Right lobe of liver (tissue), 6 donors: ENCODE measurements at regions not wholly inside any gene's neighbourhood (a gene's known extent, or its start where the extent isn't known, plus 50 kb on each side); places are given as distances from the start of the nearest gene placed in this dataset.

Source experiments
- ATAC-seq, 4 donors: fragments of 200-7000 bp; cut with Tn5 transposase; one replicate each; pipeline ENCODE4 v1.9.1; 2020; ENCODE audit warnings: mild to moderate bottlenecking in 4 of 4, moderate library complexity in 4 of 4
- DNase-seq, 3 donors: peaks; one replicate each; pipeline ENCODE4 v3.0.0-alpha.2; 2020
- H3K27ac ChIP-seq, 3 donors: fragments of 200-600 bp; one replicate each; pipeline ENCODE4 v1.8.0; 2022
- H3K27me3 ChIP-seq, 2 donors: fragments of 200-600 bp; one replicate each; pipeline ENCODE4 v1.8.0; 2022
- H3K36me3 ChIP-seq, 4 donors: fragments of 200-600 bp; sonication (generic) in 1 of 4; one replicate each; pipeline versions ENCODE4 v1.5.1 to v1.8.0; 2017 to 2022; ENCODE audit warnings: control low read depth in 1 of 4
- H3K4me1 ChIP-seq, 4 donors: fragments of 200-600 bp; sonication (generic) in 1 of 4; one replicate each; pipeline versions ENCODE4 v1.5.1 to v1.8.0; 2017 to 2022; ENCODE audit warnings: control low read depth in 1 of 4
- H3K4me3 ChIP-seq, 3 donors: fragments of 200-600 bp; one replicate each; pipeline ENCODE4 v1.8.0; 2022
- H3K9me3 ChIP-seq, 4 donors: fragments of 200-600 bp; sonication (generic) in 1 of 4; one replicate each; pipeline versions ENCODE4 v1.5.1 to v1.8.0; 2017 to 2022; ENCODE audit warnings: control low read depth in 1 of 4
- CTCF ChIP-seq, 4 donors: fragments of 200-600 bp in 3 of 4; fragments of 450-650 bp in 1 of 4; IDR thresholded peaks; one replicate each; pipeline versions ENCODE4 v1.5.1 to v1.8.0; 2016 to 2022; ENCODE audit warnings: antibody characterized with exemption in 4 of 4, mild to moderate bottlenecking in 2 of 4
- POLR2A ChIP-seq: fragments of 450-650 bp; IDR thresholded peaks from one replicate; pipeline ENCODE4 v1.6.1; 2017; ENCODE audit warnings: antibody characterized with exemption, mild to moderate bottlenecking
- WGBS: methylation state at CpG from one replicate; pipeline ENCODE4 v1.1.6; 2018; ENCODE audit warnings: low coverage, low lambda C conversion rate; ENCODE audit not compliant: insufficient coverage; ENCODE audit errors: missing lambda C conversion rate; 5-methylcytosine and 5-hydroxymethylcytosine counted together
- intact Hi-C, 2 donors: fragments of 100-400 bp; cut with DNase I; formaldehyde crosslinking; loops; one replicate each; pipeline versions ENCODE4 v1.11.2 to v1.14.1; 2022
- donor health status: DM: no; HTN: yes; CAD: no.
- donor health status: DM: no; HTN: no; CAD: no.
- donor health status: DM: no; HTN: no; CAD: no.
- donor health status: DM: no; HTN: yes; CAD: no.
- donor health status: DM: no; HTN: yes; CAD: no.

- TF ChIP-seq CTCF (IDR thresholded peaks at IDR 0.05) (no peak), POLR2A (no peak)
- ATAC-seq (no peak), DNase-seq (no peak)
- no peaks in the 10 kb centered on the region for H3K27me3 ChIP-seq
- H3K4me3 ChIP-seq, result no peak overlapping the region
- no peaks in the 10 kb centered on the region for H3K36me3 ChIP-seq
- no peaks in the 10 kb centered on the region for H3K4me1 ChIP-seq
- no peaks in the 10 kb centered on the region for H3K9me3 ChIP-seq
- H3K27ac ChIP-seq, result no peak overlapping the region
- intact Hi-C loops, result no loop called here
- 83% methylated on average over 10 of the region's 10 CpGs for WGBS
These were observed 240.2 kb upstream of the SEMA6A start for GRCh38 chr5:116814626-116815385.

- intact Hi-C loops, result no loop called here
- Histone ChIP-seq H3K27ac (no peak overlapping the region), H3K9me3 (no peaks in the 10 kb centered on the region), H3K36me3 (no peaks in the 10 kb centered on the region), H3K27me3 (no peaks in the 10 kb centered on the region), H3K4me3 (no peak overlapping the region), H3K4me1 (no peaks in the 10 kb centered on the region)
- ATAC-seq, result no peak
- no peak for DNase-seq
- TF ChIP-seq POLR2A, result no peak
- 28% methylated on average over 2 of the region's 2 CpGs for WGBS
These were observed 239.3 kb upstream of the SEMA6A start for GRCh38 chr5:116813906-116814305.

DNA sequence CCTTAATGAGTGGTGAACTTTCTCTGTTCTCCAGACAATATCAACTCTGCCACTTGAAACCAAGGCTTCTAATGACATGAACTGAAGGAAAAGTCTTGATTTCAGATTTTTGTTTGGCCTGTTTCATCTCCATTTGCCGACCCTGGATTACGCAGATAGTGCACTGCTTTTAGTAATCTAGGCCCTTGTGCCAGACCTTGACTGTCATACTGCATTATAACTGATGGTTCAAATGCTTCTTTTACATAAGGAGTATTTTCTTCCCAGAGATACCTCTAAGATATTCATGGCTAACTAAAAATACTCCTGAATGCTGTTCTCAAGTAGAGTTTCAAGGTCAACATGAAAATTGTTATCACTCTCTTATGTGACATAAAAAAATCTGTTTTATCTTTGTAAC lies 238.7 kb upstream of the SEMA6A start:
- Histone ChIP-seq H3K27ac (no peak overlapping the region), H3K9me3 (no peaks in the 10 kb centered on the region)
- WGBS, result 70% methylated on average over 2 of the region's 2 CpGs

GRCh38 chr5:116810951-116811350 lies 236.3 kb upstream of the SEMA6A start:
- no peak for TF ChIP-seq POLR2A
- TF ChIP-seq CTCF (IDR thresholded peaks at IDR 0.05), result no peak
- no peak for ATAC-seq
- intact Hi-C loops, result no loop called here
- Histone ChIP-seq H3K27me3 (no peaks in the 10 kb centered on the region), H3K4me1 (no peaks in the 10 kb centered on the region), H3K36me3 (no peaks in the 10 kb centered on the region), H3K27ac (no peak overlapping the region), H3K9me3 (no peaks in the 10 kb centered on the region), H3K4me3 (no peak overlapping the region)
- no peak for DNase-seq
- 36% methylated on average over 2 of the region's 2 CpGs for WGBS

More for the DNA sequence above, 238.7 kb upstream of the SEMA6A start:
- Histone ChIP-seq H3K4me1 (no peaks in the 10 kb centered on the region), H3K36me3 (no peaks in the 10 kb centered on the region), H3K4me3 (no peak overlapping the region), H3K27me3 (no peaks in the 10 kb centered on the region)
- TF ChIP-seq POLR2A, result no peak
- no peak for TF ChIP-seq CTCF (IDR thresholded peaks at IDR 0.05)
- intact Hi-C loops, result no loop called here
- ATAC-seq (no peak), DNase-seq (no peak)

GRCh38 chr5:116806836-116807235 lies 232.2 kb upstream of the SEMA6A start:
- ATAC-seq (no peak), DNase-seq (no peak)
- TF ChIP-seq POLR2A, result no peak
- no peak for TF ChIP-seq CTCF (IDR thresholded peaks at IDR 0.05)
- Histone ChIP-seq H3K27ac (no peak overlapping the region), H3K27me3 (no peaks in the 10 kb centered on the region), H3K9me3 (no peaks in the 10 kb centered on the region), H3K4me3 (no peak overlapping the region), H3K4me1 (no peaks in the 10 kb centered on the region), H3K36me3 (no peaks in the 10 kb centered on the region)
- intact Hi-C loops, result no loop called here
- 43% methylated on average over 3 of the region's 3 CpGs for WGBS
